ENCODE measurements at regions not wholly inside any gene's neighbourhood (a gene's known extent, or its start where the extent isn't known, plus 50 kb on each side); places are given as distances from the start of the nearest gene placed in this dataset.
A peak's percentile ranks its signal among the peaks of the same experiment; 100 is the strongest.

DNA sequence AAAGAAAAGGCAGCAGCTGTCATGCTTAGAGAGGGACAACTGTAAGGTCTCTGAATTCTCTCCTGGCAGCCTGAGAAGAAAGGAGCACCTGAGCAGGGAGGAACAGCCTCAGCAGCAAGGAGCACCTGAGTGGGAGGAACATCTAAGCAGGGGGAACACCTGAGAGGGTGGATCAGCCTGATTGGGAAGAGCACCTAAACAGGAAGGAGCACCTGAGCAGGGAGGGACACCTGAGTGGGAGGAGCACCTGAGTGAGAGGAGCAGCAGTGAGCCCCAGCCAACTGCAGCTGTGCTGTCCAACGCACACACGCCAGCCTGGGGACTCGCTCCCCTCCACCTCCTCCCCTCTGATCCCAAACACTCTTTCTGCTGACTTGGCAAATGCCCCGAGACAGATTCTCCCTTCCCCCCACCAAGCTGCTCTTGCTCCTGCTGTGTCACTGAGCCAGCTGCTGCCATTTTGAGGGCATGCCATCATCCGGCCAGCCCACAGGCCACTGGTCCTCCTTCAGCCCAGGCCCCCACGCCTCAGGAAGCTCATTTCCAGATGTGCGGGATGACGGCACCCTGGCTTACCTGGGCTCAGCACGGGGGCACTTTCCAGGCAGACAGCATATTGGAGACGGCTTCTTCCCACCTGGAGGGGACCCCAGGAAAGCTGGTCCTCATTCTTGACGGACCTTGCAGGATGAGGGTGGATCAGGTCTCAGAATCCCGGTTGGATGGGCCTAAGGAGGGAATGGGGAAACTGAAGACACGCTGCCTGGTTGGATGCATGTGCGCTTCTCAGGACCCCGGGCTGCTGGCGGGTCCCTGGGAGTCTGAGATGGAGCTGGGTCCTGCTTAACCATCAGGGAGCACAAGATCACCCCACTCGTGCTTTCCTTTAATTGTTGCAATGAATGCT is 57.7 kb upstream of the RBFOX3 start:
- peak overlapping the region; percentile 99 for H3K27ac Mint-ChIP-seq (ENCODE audit: unreplicated experiment)
- H3K4me3 Mint-ChIP-seq (ENCODE audit: unreplicated experiment) = peak overlapping the region; percentile 71
- peaks cover 12% of the 10 kb centered on the region for H3K36me3 Mint-ChIP-seq (ENCODE audit: unreplicated experiment)
- peaks cover 36% of the 10 kb centered on the region for H3K9me3 Mint-ChIP-seq (ENCODE audit: unreplicated experiment)
- peaks cover 54% of the 10 kb centered on the region for H3K4me1 Mint-ChIP-seq (ENCODE audit: low read depth, unreplicated experiment)
- DNase-seq = peak; percentile 40
- peaks cover 18% of the 10 kb centered on the region for H3K27me3 Mint-ChIP-seq (ENCODE audit: unreplicated experiment)
- TF ChIP-seq, protein P1, sequence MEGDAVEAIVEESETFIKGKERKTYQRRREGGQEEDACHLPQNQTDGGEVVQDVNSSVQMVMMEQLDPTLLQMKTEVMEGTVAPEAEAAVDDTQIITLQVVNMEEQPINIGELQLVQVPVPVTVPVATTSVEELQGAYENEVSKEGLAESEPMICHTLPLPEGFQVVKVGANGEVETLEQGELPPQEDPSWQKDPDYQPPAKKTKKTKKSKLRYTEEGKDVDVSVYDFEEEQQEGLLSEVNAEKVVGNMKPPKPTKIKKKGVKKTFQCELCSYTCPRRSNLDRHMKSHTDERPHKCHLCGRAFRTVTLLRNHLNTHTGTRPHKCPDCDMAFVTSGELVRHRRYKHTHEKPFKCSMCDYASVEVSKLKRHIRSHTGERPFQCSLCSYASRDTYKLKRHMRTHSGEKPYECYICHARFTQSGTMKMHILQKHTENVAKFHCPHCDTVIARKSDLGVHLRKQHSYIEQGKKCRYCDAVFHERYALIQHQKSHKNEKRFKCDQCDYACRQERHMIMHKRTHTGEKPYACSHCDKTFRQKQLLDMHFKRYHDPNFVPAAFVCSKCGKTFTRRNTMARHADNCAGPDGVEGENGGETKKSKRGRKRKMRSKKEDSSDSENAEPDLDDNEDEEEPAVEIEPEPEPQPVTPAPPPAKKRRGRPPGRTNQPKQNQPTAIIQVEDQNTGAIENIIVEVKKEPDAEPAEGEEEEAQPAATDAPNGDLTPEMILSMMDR (IDR thresholded peaks at IDR 0.05; ENCODE audit: partially characterized antibody, unreplicated experiment) = no peak

DNA sequence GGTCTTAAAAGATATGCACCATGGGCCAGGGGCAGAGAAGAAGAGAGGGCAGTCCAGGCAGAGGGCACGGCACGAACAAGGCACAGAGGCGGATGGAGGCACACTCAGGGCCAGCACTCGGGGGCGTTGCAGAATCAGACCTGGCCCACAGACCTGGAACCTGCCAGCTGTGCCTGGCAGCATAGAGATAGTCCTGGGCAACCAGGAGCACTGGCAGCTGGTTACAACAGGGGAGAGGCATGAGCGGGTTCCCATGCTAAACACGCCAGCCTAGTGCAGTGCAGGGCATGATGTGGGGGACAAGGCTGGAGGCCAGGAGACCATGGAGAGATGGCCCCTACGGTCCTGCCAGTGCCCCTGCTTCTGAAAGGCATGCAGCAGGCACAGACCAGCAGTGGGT is 56.9 kb upstream of the RBFOX3 start:
- TF ChIP-seq, protein P1 (IDR thresholded peaks at IDR 0.05; ENCODE audit: partially characterized antibody, unreplicated experiment) = no peak
- Mint-ChIP-seq H3K4me1 (ENCODE audit: low read depth, unreplicated experiment) (peaks cover 54% of the 10 kb centered on the region), H3K36me3 (ENCODE audit: unreplicated experiment) (peaks cover 6% of the 10 kb centered on the region), H3K4me3 (ENCODE audit: unreplicated experiment) (peak overlapping the region; percentile 71), H3K27ac (ENCODE audit: unreplicated experiment) (no peak overlapping the region), H3K9me3 (ENCODE audit: unreplicated experiment) (peaks cover 32% of the 10 kb centered on the region), H3K27me3 (ENCODE audit: unreplicated experiment) (peaks cover 18% of the 10 kb centered on the region)
- no peak for DNase-seq

DNA sequence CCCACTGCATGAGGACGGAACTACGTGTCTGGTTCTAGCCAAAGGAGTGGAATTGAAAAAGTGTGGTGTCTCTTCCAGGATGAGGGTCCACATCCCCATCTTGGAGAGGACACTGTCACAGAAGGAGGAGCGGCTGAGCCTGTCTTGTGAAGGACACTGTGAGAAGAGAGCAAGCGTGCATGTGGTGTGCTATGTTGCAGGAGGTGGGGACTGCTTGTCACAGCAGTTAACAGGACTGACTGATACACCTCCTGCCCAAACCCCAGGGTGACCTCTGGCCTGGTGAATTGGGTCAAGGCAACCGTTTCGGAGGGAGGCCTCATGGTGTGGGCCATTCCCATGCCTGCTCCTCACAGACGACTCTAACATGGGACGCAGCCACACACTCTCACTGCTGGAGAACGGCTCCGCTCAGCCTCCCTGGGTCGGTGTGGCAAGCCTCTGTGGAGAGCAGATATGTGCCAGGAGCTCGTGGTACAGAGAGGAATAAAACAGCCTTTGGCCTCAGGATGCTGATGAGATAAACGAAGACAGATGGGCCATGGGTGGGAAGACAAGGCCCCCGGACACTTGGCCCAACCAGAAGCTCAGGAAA is 56.4 kb upstream of the RBFOX3 start:
- no peak for DNase-seq
- Mint-ChIP-seq H3K4me3 (ENCODE audit: unreplicated experiment) (peak overlapping the region; percentile 70), H3K27me3 (ENCODE audit: unreplicated experiment) (peaks cover 21% of the 10 kb centered on the region), H3K27ac (ENCODE audit: unreplicated experiment) (no peak overlapping the region), H3K9me3 (ENCODE audit: unreplicated experiment) (peaks cover 33% of the 10 kb centered on the region), H3K36me3 (ENCODE audit: unreplicated experiment) (peaks cover 5% of the 10 kb centered on the region), H3K4me1 (ENCODE audit: low read depth, unreplicated experiment) (peaks cover 53% of the 10 kb centered on the region)
- TF ChIP-seq, protein P1 (IDR thresholded peaks at IDR 0.05; ENCODE audit: partially characterized antibody, unreplicated experiment) = no peak

DNA sequence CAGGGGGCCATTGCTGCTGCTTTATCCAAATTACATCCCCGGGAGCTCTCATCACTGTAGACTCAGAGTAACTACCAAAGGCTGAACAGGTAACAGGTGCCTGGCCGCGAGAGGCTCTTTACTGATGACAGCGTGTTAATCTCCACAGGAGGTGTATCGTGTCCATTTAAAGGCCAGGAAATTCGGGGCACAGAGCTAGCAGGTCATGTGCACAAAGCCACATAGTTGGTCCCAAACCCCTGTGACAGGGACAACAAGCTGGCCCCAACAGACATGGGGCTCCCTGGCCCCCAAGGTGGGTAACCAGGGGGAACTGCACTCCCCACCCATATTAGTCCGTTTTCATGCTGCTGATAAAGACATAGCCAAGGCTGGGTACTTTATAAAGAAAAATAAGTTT is 55.3 kb upstream of the RBFOX3 start:
- Mint-ChIP-seq H3K36me3 (ENCODE audit: unreplicated experiment) (peaks cover 12% of the 10 kb centered on the region), H3K4me1 (ENCODE audit: low read depth, unreplicated experiment) (peaks cover 44% of the 10 kb centered on the region), H3K27ac (ENCODE audit: unreplicated experiment) (no peak overlapping the region), H3K9me3 (ENCODE audit: unreplicated experiment) (peaks cover 32% of the 10 kb centered on the region), H3K4me3 (ENCODE audit: unreplicated experiment) (no peak overlapping the region), H3K27me3 (ENCODE audit: unreplicated experiment) (peaks cover 20% of the 10 kb centered on the region)
- TF ChIP-seq, protein P1 (IDR thresholded peaks at IDR 0.05; ENCODE audit: partially characterized antibody, unreplicated experiment) = no peak
- no peak for DNase-seq

All from glutamatergic neuron (in vitro differentiated cells).